Activated T-cell treated with anti-CD3 and anti-CD28 coated beads, Interleukin-2, amount 50 U/mL, for 24 hours (primary cell): ENCODE measurements at regions not wholly inside any gene's neighbourhood (a gene's known extent, or its start where the extent isn't known, plus 50 kb on each side); places are given as distances from the start of the nearest gene placed in this dataset.

Experiments used
- DNase-seq: peaks from one replicate; pipeline ENCODE4 v3.0.0-alpha.2; 2020
- H3K27ac Mint-ChIP-seq: 2 replicates; pipeline ENCODE4 v1.8.0; 2020; ENCODE audit warnings: mild to moderate bottlenecking, mixed read lengths
- H3K27me3 Mint-ChIP-seq: 2 replicates; pipeline ENCODE4 v1.8.0; 2020; ENCODE audit warnings: mixed read lengths
- H3K36me3 Mint-ChIP-seq: 2 replicates; pipeline ENCODE4 v1.8.0; 2020; ENCODE audit warnings: low read depth, mixed read lengths
- H3K4me1 Mint-ChIP-seq: 2 replicates; pipeline ENCODE4 v1.8.0; 2020; ENCODE audit warnings: low read depth, mixed read lengths
- H3K4me3 Mint-ChIP-seq: 2 replicates; pipeline ENCODE4 v1.8.0; 2020; ENCODE audit warnings: mild to moderate bottlenecking, moderate library complexity, mixed read lengths
- H3K9me3 Mint-ChIP-seq: 2 replicates; pipeline ENCODE4 v1.8.0; 2020; ENCODE audit warnings: mixed read lengths

DNA sequence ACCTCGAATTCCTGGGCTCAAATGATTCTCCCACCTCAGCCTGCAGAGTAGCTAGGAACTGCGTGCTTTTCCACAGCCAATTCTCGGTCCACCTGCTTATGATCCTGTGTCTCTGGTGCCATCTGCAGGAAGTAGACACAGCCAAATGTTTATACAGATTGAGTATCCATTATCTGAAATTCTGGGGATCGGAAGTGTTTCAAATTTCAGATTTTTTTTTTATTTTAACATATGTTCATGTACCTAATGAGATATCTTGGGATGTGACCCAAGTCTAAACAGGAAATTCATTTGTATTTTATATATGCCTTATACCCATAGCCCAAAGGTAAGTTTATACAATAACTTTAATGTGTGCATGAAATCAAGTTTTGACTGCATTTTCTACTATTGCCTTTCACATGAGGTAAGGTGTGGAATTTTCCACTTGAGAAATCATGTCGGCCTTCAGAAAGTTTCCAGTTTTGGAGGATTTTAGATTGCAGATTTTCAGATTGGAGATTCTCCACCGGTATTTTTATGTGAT lies 89.5 kb downstream of the ESM1 start:
- Mint-ChIP-seq H3K36me3 (no peaks in the 10 kb centered on the region), H3K27me3 (peaks cover 74% of the 10 kb centered on the region), H3K4me1 (peaks cover 11% of the 10 kb centered on the region), H3K9me3 (no peaks in the 10 kb centered on the region), H3K27ac (no peak overlapping the region), H3K4me3 (no peak overlapping the region)
- DNase-seq: no peak

DNA sequence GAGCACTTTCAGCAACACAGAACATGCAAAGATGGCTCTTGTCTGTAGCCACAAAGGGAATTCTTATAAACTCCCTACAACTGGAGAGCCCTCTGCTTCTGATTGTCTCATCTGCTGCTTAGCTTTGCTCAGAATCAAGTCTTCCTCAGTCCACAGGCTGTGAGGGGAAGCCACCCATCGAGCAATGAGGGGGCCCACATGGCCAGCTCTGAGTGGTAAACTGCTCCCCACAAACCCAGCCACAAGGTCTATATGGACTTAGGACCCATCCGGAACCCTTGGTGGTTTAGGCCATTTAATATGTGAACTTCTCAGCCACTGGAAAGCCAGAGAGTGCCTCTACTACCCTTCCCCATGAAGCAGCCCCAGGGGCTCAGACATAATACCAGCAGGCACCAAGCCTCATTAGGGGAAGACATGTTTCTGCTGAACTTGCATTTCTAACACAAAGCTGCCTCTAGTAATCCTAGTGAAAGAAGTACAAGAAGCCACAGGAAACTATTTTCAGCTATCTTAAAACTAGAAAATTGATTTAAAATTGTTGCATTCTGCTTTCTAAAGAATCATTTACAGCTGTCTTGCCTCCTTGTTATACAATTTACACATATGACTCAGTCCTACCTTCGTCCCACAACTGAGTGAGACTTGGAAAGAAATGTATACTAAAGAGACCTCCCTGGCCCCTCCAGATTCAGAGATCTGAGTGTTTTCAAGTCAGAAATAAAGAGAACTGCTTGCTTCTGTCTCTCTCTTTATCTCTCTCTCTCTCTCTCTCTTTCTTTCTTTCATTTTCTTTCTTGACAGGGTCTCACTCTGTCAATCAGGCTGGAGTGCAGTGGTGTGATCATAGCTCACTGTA lies 90.2 kb downstream of the ESM1 start:
- no peak for DNase-seq
- no peaks in the 10 kb centered on the region for H3K36me3 Mint-ChIP-seq
- no peak overlapping the region for H3K27ac Mint-ChIP-seq
- peaks cover 75% of the 10 kb centered on the region for H3K27me3 Mint-ChIP-seq
- no peaks in the 10 kb centered on the region for H3K9me3 Mint-ChIP-seq
- H3K4me3 Mint-ChIP-seq: no peak overlapping the region
- peaks cover 11% of the 10 kb centered on the region for H3K4me1 Mint-ChIP-seq

DNA sequence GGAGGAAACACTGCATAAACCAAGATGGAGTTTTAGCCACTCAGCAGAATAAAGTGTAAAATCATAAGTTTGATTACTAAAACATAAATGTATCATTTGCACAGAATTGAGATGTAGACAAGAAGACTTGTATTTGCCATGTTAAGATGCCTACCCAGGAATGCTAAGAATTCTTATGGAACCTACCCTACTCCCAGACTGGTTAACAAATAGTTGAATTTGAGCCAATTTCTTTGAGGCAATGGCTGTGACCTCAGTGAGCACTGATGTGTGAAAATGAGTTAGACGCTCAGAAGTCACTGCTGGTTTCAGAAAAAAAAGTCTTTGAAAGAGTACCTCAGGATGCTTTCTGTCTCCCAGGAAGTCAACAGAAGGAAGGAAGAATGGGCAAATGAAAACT lies 95.6 kb downstream of the ESM1 start:
- Mint-ChIP-seq H3K36me3 (no peaks in the 10 kb centered on the region), H3K4me3 (no peak overlapping the region), H3K27me3 (peaks cover 85% of the 10 kb centered on the region), H3K9me3 (no peaks in the 10 kb centered on the region), H3K27ac (no peak overlapping the region), H3K4me1 (no peaks in the 10 kb centered on the region)
- DNase-seq: no peak

DNA sequence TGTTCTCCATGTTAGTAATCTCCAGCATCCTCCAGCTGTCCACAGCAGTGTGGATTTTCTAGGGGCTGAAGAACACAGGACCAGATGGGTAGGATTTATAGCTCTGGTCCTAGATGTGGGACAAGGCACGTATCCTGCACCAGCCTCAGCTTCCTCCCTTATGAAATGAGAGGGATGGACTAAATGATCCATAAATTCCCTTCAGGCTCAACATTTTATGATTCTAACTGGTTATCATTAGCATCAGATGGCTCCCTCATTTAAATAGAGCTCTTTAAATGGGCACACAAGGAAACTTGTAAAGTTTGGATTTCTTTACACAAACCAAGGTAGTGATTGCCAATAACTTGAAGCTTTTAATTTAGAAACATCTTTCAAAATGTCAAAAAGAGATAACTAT lies 97.7 kb downstream of the ESM1 start:
- DNase-seq: no peak
- Mint-ChIP-seq H3K36me3 (no peaks in the 10 kb centered on the region), H3K4me3 (no peak overlapping the region), H3K4me1 (peaks cover 11% of the 10 kb centered on the region), H3K27ac (no peak overlapping the region), H3K9me3 (no peaks in the 10 kb centered on the region), H3K27me3 (peaks cover 95% of the 10 kb centered on the region)

DNA sequence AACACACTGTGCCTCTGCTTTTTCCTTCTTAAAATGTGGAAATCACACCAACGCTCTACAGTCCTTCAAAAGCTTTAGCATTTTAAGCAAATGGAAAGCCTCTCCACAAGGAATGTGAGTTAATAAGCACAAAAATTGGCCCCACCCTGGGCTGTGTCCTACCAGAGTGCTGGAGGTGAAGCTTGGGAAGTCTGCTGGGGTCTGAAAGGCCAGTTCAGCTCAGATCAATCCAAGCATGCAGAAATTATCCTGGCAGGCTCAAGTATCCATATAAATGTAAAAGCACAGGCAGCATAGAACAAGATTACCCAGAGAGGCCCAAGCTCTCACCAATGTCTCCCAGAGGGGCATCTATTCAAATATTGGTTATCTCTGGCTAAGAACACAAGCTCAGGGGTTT lies 98.5 kb downstream of the ESM1 start:
- Mint-ChIP-seq H3K4me3 (no peak overlapping the region), H3K9me3 (no peaks in the 10 kb centered on the region), H3K27ac (no peak overlapping the region), H3K36me3 (no peaks in the 10 kb centered on the region), H3K27me3 (peaks cover 95% of the 10 kb centered on the region), H3K4me1 (peaks cover 13% of the 10 kb centered on the region)
- DNase-seq: no peak

DNA sequence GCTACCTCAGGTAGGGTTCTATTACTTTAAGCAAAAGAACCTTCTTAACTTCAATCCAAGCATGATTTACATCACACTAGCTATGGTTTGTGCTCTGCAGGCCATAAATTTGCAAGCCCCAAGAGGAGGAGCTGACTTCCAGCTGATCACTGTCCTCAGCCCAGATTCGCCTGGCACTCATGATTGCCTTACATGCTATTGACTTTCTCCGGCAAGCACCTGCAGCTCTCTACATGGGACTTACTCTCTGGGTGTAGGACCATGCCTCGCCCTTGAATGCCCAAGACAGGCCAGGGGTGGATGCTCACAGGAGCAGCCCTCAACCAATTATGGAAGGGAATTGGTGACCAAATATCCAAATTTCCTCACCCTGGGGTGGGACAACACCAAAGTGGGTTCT lies 99.8 kb downstream of the ESM1 start:
- no peak for DNase-seq
- no peaks in the 10 kb centered on the region for H3K9me3 Mint-ChIP-seq
- no peaks in the 10 kb centered on the region for H3K36me3 Mint-ChIP-seq
- H3K4me1 Mint-ChIP-seq: peaks cover 21% of the 10 kb centered on the region
- H3K27ac Mint-ChIP-seq: no peak overlapping the region
- no peak overlapping the region for H3K4me3 Mint-ChIP-seq
- peaks cover 93% of the 10 kb centered on the region for H3K27me3 Mint-ChIP-seq

DNA sequence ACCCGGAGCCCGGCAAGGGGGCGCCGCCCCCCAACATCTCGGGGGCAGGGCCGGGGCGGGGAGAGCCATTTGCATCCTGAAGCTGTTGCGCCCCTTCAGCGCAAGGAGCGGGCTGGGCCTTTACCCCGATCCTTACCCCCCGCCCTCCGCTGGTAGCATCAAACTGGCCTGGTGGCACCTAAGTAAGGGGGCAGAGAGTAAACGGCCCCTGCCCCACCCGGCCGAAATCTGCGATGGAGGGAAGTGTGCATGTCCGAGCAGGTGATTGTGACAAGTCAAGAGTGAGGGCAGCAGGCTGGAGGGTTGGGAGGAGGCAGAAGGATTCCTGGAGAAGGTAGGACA lies 101.2 kb downstream of the ESM1 start:
- Mint-ChIP-seq H3K27ac (no peak overlapping the region), H3K4me3 (no peak overlapping the region), H3K4me1 (peaks cover 21% of the 10 kb centered on the region), H3K27me3 (peaks cover 91% of the 10 kb centered on the region), H3K36me3 (no peaks in the 10 kb centered on the region), H3K9me3 (no peaks in the 10 kb centered on the region)
- DNase-seq: no peak

DNA sequence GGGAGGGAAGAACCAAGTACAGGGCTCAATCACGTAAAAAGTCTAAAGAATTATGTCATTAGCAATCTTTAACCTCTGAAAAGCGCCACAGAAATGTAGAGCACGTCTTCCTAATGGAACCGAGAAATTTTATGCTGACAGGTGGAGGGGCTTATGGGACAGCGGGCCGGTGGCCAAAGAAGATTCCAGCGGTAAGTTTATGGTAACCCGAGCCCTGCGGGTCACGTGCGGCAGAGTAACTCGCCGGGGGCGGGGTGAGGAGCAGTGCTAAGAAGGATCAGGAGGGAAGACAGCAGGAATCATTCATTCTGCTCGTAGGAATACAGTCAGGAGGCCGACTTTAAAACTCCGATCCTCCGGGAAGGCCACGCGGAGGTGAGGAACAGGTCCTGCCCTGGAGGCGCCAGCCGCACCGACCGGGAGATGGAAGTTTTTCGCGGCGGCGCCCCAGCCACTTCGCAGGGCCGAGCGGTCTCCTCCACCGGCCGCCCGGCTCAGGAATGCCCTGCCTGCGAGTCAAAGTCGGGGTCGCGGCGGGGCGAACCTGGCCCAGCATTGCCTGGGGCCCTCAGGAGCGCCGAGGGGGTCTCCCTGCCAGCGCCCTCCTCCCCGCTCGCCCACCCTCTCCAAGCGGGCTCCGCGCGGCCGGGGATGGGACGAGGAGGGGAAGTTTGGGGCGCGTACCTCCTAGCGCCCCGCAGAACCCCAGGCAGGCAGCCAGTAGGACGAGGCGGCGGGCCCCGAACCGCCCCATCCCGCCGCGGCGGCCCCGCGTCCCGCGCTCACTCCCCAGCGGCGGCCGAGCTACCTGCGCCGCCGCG lies 101.8 kb downstream of the ESM1 start:
- Mint-ChIP-seq H3K4me1 (peaks cover 21% of the 10 kb centered on the region), H3K36me3 (no peaks in the 10 kb centered on the region), H3K9me3 (no peaks in the 10 kb centered on the region), H3K4me3 (peak overlapping the region; percentile 77), H3K27ac (peak overlapping the region; percentile 40), H3K27me3 (peaks cover 88% of the 10 kb centered on the region)
- peak; percentile 42 for DNase-seq

DNA sequence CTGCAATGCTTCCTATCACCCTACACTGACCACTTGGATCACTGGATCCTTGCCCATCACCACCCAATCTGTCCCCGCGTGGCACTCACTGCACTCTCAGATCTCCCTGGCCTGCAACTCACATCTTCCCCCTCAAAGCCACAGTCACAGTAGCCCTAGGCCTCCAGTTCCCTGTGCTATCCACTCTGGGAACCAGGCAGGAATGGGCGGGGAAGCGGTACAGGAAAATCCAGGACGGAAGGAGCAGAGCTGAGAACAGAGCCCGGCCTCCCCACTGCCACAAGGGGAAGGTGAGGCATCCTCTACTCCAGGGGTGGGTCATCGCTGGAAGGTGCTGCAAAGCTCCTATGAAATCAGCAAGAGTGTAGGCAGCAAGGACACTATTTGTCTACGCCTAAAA lies 102.6 kb downstream of the ESM1 start:
- Mint-ChIP-seq H3K4me3 (no peak overlapping the region), H3K4me1 (peaks cover 21% of the 10 kb centered on the region), H3K27me3 (peaks cover 85% of the 10 kb centered on the region), H3K9me3 (no peaks in the 10 kb centered on the region), H3K36me3 (no peaks in the 10 kb centered on the region), H3K27ac (no peak overlapping the region)
- DNase-seq: no peak

DNA sequence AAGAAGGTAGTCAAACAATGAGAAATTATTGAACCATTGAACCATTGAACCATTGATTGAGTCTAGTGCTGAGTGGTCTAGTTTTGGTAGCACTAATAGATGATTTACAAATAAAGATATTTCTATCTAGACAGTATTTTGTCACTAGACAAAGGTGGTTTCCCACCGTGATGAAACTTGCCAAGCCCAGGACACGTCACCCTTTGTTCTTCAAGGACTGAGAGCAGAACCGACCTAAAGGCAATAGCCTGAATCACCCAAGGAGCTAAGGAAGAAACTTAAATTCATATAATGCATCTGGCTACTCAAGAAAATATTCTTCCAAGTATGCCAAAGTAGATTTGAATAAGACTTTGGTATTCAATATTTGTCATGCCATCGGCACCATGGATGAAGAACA lies 103.3 kb downstream of the ESM1 start:
- no peak for DNase-seq
- peaks cover 21% of the 10 kb centered on the region for H3K4me1 Mint-ChIP-seq
- H3K4me3 Mint-ChIP-seq: no peak overlapping the region
- H3K27me3 Mint-ChIP-seq: peaks cover 81% of the 10 kb centered on the region
- no peaks in the 10 kb centered on the region for H3K36me3 Mint-ChIP-seq
- H3K9me3 Mint-ChIP-seq: no peaks in the 10 kb centered on the region
- no peak overlapping the region for H3K27ac Mint-ChIP-seq

DNA sequence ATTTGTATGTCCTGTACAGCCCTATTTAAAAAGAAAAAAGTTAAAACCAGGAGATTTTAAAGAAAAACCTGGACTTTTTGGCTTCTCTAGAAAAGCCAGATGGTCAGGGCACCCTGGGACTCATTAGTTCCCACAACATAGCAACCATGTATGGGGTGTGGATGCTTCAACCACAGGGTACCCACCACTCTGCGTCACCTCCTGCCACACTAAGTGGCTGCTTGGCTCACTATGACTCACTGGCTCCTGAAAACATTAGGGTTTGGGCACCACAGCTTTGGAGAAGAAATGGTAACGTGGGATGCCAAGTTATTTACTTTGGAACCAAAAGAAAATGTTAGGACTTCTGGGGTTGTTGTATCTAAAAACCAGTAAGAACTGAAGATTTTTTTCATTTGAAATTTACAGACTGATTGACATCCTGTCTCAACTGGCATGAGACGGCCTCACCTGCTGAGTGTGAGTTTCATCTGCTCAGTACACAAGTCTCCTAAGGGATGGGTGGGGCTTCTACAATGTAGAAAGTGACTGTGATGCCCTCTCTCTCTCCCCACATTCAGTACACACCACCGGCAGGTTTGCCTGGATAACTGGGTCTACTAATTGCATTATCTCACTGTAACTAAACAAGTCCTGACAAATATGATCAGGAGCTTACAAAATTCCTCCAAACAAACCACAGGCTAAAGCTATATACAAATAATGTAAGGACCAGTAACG lies 103.9 kb downstream of the ESM1 start:
- no peak overlapping the region for H3K27ac Mint-ChIP-seq
- H3K36me3 Mint-ChIP-seq: no peaks in the 10 kb centered on the region
- no peak overlapping the region for H3K4me3 Mint-ChIP-seq
- H3K4me1 Mint-ChIP-seq: peaks cover 21% of the 10 kb centered on the region
- peaks cover 81% of the 10 kb centered on the region for H3K27me3 Mint-ChIP-seq
- H3K9me3 Mint-ChIP-seq: no peaks in the 10 kb centered on the region
- no peak for DNase-seq

DNA sequence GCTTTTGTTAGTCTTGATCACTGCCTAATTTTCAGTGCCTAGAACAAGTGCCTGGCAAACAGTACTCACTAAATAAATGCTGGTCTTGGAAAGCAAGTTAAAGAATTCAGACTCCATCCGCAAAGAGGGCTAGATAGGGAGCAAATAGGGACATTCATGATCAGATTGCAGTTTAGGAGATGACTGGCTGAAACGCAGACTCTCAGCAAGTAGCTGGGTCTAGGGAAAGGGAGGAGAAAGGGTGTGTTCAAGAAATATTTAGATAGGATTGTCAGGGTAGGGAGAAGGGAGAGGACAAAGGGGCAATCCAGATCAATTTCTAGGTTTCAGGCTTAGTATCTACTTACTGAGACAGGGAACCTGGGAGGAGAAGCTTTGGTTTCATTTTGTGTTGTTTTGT lies 108.4 kb downstream of the ESM1 start:
- Mint-ChIP-seq H3K4me3 (no peak overlapping the region), H3K36me3 (no peaks in the 10 kb centered on the region), H3K9me3 (no peaks in the 10 kb centered on the region), H3K4me1 (peaks cover 14% of the 10 kb centered on the region), H3K27ac (no peak overlapping the region), H3K27me3 (peaks cover 67% of the 10 kb centered on the region)
- DNase-seq: no peak

DNA sequence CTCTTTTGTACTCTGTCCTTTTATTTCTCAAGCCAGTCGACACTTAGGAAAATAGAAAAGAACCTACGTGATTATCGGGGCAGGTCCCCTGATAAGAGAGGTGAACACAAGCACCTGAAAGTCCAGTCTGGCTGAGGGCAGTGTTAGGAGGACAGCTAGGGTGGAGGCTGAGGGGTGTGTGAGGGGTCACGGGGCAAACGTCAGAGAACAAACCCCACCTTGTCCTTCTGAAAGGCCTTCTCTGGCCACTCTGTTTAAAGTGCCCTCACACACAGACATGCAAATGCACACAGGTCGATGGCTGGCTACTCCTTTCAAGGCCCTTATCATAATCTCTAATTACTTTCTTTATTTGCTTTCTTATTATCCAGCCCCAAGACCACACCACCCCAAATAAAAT lies 108.8 kb downstream of the ESM1 start:
- no peak overlapping the region for H3K4me3 Mint-ChIP-seq
- H3K27me3 Mint-ChIP-seq: peaks cover 67% of the 10 kb centered on the region
- no peaks in the 10 kb centered on the region for H3K36me3 Mint-ChIP-seq
- H3K27ac Mint-ChIP-seq: no peak overlapping the region
- peaks cover 10% of the 10 kb centered on the region for H3K4me1 Mint-ChIP-seq
- no peak for DNase-seq
- H3K9me3 Mint-ChIP-seq: no peaks in the 10 kb centered on the region

DNA sequence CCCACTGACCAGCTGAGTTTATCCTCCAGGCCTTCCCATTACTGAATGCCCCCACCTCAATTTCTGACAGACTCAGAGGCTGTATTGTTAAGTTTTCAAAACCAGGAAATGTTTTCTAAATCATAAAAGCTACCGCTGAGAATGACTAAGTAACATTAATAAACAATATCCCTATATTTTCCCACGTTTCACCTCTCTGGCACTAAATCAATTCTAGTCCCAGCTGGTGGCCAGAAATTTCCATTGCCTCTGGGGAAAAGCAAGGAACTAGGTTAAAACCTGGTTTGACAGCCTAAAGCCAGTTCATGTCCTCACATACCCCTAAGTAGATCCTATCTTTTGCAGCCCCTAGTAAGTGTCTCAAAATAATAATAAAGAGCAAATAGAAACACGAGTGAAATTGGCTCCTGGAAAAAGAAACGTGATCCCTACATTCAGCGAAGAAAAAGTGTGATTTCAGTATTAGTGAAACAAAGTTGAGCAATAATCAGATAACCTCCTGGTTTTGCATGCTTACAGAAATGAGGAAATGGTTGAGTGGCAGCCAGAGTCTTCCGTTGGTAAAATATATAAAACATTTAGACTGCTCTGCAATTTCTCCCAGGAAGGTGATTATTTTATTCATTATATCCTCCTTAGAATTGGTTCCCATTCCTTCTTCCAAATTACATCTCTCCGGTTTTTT lies 110.9 kb downstream of the ESM1 start:
- Mint-ChIP-seq H3K27ac (no peak overlapping the region), H3K27me3 (peaks cover 68% of the 10 kb centered on the region), H3K36me3 (no peaks in the 10 kb centered on the region), H3K4me3 (no peak overlapping the region), H3K9me3 (no peaks in the 10 kb centered on the region), H3K4me1 (peaks cover 13% of the 10 kb centered on the region)
- no peak for DNase-seq
